Stimulated activated CD8-positive, alpha-beta memory T cell treated with anti-CD3 and anti-CD28 coated beads, Interleukin-4, amount 100 ng/mL, for 48 hours (primary cell): ENCODE measurements at regions not wholly inside any gene's neighbourhood (a gene's known extent, or its start where the extent isn't known, plus 50 kb on each side); places are given as distances from the start of the nearest gene placed in this dataset.

ENCODE experiments used
- DNase-seq: peaks from one replicate; pipeline ENCODE4 v3.0.0-alpha.2; 2020

- no peak for DNase-seq
These were observed 678.4 kb upstream of the RGMB start for GRCh38 chr5:98095072-98095471.

GRCh38 chr5:98096155-98096554 is 677.3 kb upstream of the RGMB start:
- no peak for DNase-seq

GRCh38 chr5:98099448-98100105 is 673.9 kb upstream of the RGMB start:
- DNase-seq = no peak

- no peak for DNase-seq
These were observed 672.3 kb upstream of the RGMB start for GRCh38 chr5:98101131-98101530.

GRCh38 chr5:98102936-98103335 is 670.5 kb upstream of the RGMB start:
- DNase-seq = no peak

- no peak for DNase-seq
These were observed 669.7 kb upstream of the RGMB start for GRCh38 chr5:98103807-98104206.

- DNase-seq = no peak
These were observed 668.8 kb upstream of the RGMB start for GRCh38 chr5:98104454-98105188.

- no peak for DNase-seq
These were observed 667.8 kb upstream of the RGMB start for GRCh38 chr5:98105681-98106080.

GRCh38 chr5:98106116-98107031 is 667.1 kb upstream of the RGMB start:
- no peak for DNase-seq

- DNase-seq = no peak
These were observed 665.0 kb upstream of the RGMB start for GRCh38 chr5:98108497-98108896.

- DNase-seq = no peak
These were observed 663.9 kb upstream of the RGMB start for GRCh38 chr5:98109561-98110006.

GRCh38 chr5:98110282-98110691 is 663.2 kb upstream of the RGMB start:
- no peak for DNase-seq

- no peak for DNase-seq
These were observed 662.7 kb upstream of the RGMB start for GRCh38 chr5:98110791-98111190.

GRCh38 chr5:98111686-98112085 is 661.8 kb upstream of the RGMB start:
- no peak for DNase-seq

GRCh38 chr5:98121036-98121936 is 652.2 kb upstream of the RGMB start:
- DNase-seq = no peak

- DNase-seq = no peak
These were observed 645.2 kb upstream of the RGMB start for GRCh38 chr5:98128271-98128670.

GRCh38 chr5:98128846-98129245 is 644.6 kb upstream of the RGMB start:
- DNase-seq = no peak

GRCh38 chr5:98130261-98131035 is 643.0 kb upstream of the RGMB start:
- DNase-seq = no peak

GRCh38 chr5:98144116-98144515 is 629.3 kb upstream of the RGMB start:
- DNase-seq = no peak

GRCh38 chr5:98144710-98145109 is 628.8 kb upstream of the RGMB start:
- no peak for DNase-seq

GRCh38 chr5:98157368-98157767 is 616.1 kb upstream of the RGMB start:
- DNase-seq = no peak

GRCh38 chr5:98158440-98158839 is 615.0 kb upstream of the RGMB start:
- no peak for DNase-seq
